GM23338 (cell line): ENCODE measurements at regions not wholly inside any gene's neighbourhood (a gene's known extent, or its start where the extent isn't known, plus 50 kb on each side); places are given as distances from the start of the nearest gene placed in this dataset.

ENCODE experiments used
- ATAC-seq: fragments of 200-7000 bp; cut with Tn5 transposase; 3 replicates; pipeline ENCODE4 v1.9.1; 2020
- DNase-seq: peaks from one replicate; pipeline ENCODE4 v3.0.0-alpha.2; 2015; ENCODE audit warnings: low spot score
- H2AFZ ChIP-seq: fragments of 200-600 bp; sonication (generic); 2 replicates; pipeline ENCODE4 v1.8.0; 2016; ENCODE audit warnings: antibody characterized with exemption, mild to moderate bottlenecking, moderate library complexity
- H3F3A ChIP-seq: fragments of 200-600 bp; sonication (generic); replicated peaks from 2 replicates; pipeline ENCODE4 v1.8.0; 2017; ENCODE audit warnings: antibody characterized with exemption, mixed run types, low read depth
- H3K27ac ChIP-seq: fragments of 200-600 bp; sonication (generic); 2 replicates; pipeline ENCODE4 v1.6.1; 2016; ENCODE audit warnings: low read depth
- H3K27me3 ChIP-seq: fragments of 200-600 bp; sonication (generic); 2 replicates; pipeline ENCODE4 v1.8.0; 2016; ENCODE audit warnings: mild to moderate bottlenecking, mixed run types, moderate library complexity; ENCODE audit not compliant: insufficient read depth
- H3K36me3 ChIP-seq: fragments of 200-600 bp; sonication (generic); 2 replicates; pipeline ENCODE4 v1.8.0; 2016; ENCODE audit warnings: mild to moderate bottlenecking; ENCODE audit not compliant: insufficient read depth
- H3K4me1 ChIP-seq: fragments of 200-600 bp; sonication (generic); 2 replicates; pipeline ENCODE4 v1.8.0; 2016; ENCODE audit warnings: mild to moderate bottlenecking, moderate library complexity; ENCODE audit not compliant: insufficient read depth
- H3K4me2 ChIP-seq: fragments of 200-600 bp; sonication (generic); 2 replicates; pipeline ENCODE4 v1.7.1; 2017; ENCODE audit warnings: mixed run types
- H3K4me3 ChIP-seq: fragments of 200-600 bp; sonication (generic); 2 replicates; pipeline ENCODE4 v1.6.1; 2016; ENCODE audit warnings: mixed run types
- H3K79me2 ChIP-seq: fragments of 200-600 bp; sonication (generic); replicated peaks from 2 replicates; pipeline ENCODE4 v1.8.0; 2017; ENCODE audit warnings: mild to moderate bottlenecking; ENCODE audit not compliant: insufficient read depth
- H3K9me2 ChIP-seq: fragments of 200-600 bp; sonication (generic); 2 replicates; pipeline ENCODE4 v1.8.0; 2017; ENCODE audit not compliant: insufficient read depth
- H4K20me1 ChIP-seq: fragments of 200-600 bp; sonication (generic); replicated peaks from 2 replicates; pipeline ENCODE4 v1.8.0; 2017; ENCODE audit warnings: mild to moderate bottlenecking; ENCODE audit not compliant: insufficient read depth
- H3K27ac Mint-ChIP-seq: 2 replicates; pipeline ENCODE4 v1.8.0; 2020; ENCODE audit warnings: inconsistent platforms, mild to moderate bottlenecking, moderate library complexity, mixed read lengths
- H3K27me3 Mint-ChIP-seq: 3 replicates; pipeline ENCODE4 v1.8.0; 2022; ENCODE audit warnings: low read depth, mild to moderate bottlenecking, moderate library complexity, mixed read lengths, inconsistent platforms; ENCODE audit not compliant: insufficient read depth, poor library complexity
- H3K36me3 Mint-ChIP-seq: 3 replicates; pipeline ENCODE4 v1.8.0; 2021; ENCODE audit warnings: low read depth, mild to moderate bottlenecking, inconsistent platforms, moderate library complexity, mixed read lengths
- H3K4me1 Mint-ChIP-seq: 3 replicates; pipeline ENCODE4 v1.8.0; 2020; ENCODE audit warnings: mild to moderate bottlenecking, inconsistent platforms, mixed read lengths
- H3K4me3 Mint-ChIP-seq: 3 replicates; pipeline ENCODE4 v1.8.0; 2021; ENCODE audit warnings: moderate library complexity, mild to moderate bottlenecking, inconsistent platforms, mixed read lengths
- H3K9me3 Mint-ChIP-seq: 3 replicates; pipeline ENCODE4 v1.8.0; 2020; ENCODE audit warnings: moderate library complexity, mild to moderate bottlenecking, inconsistent platforms, mixed read lengths
- CREB1 ChIP-seq: fragments of 250-450 bp; sonication (Bioruptor Pico); IDR thresholded peaks from 2 replicates; pipeline ENCODE4 v1.5.0; 2020; ENCODE audit warnings: low read depth, mild to moderate bottlenecking, moderate library complexity
- EZH2 ChIP-seq: fragments of 200-600 bp; sonication (generic); IDR thresholded peaks from one replicate; pipeline ENCODE4 v1.8.0; 2017; ENCODE audit warnings: antibody characterized with exemption, mild to moderate bottlenecking, low read depth; ENCODE audit not compliant: unreplicated experiment
- EZH2phosphoT487 ChIP-seq: fragments of 200-600 bp; sonication (generic); IDR thresholded peaks from one replicate; pipeline ENCODE4 v1.8.1; 2018; ENCODE audit warnings: antibody characterized with exemption; ENCODE audit not compliant: unreplicated experiment
- JUNB ChIP-seq: IDR thresholded peaks from one replicate; pipeline ENCODE4 v1.6.1; 2016; ENCODE audit warnings: antibody characterized with exemption; ENCODE audit not compliant: unreplicated experiment
- NANOG ChIP-seq: IDR thresholded peaks from 2 replicates; pipeline ENCODE4 v1.6.1; 2016; ENCODE audit warnings: antibody characterized with exemption, borderline replicate concordance
- POLR2AphosphoS5 ChIP-seq: IDR thresholded peaks from 2 replicates; pipeline ENCODE4 v1.6.1; 2016; ENCODE audit warnings: antibody characterized with exemption, low read depth
- STAT1 ChIP-seq: IDR thresholded peaks from one replicate; pipeline ENCODE4 v1.6.1; 2016; ENCODE audit warnings: antibody characterized with exemption; ENCODE audit not compliant: unreplicated experiment
- ZNF114 ChIP-seq: fragments of 250-450 bp; sonication (Bioruptor Pico); IDR thresholded peaks from 2 replicates; pipeline ENCODE4 v1.5.0; 2020; ENCODE audit warnings: mild to moderate bottlenecking, moderate library complexity
- ZNF331 ChIP-seq: fragments of 250-450 bp; sonication (Bioruptor Pico); IDR thresholded peaks from 2 replicates; pipeline ENCODE4 v1.5.0; 2020; ENCODE audit warnings: low read depth, mild to moderate bottlenecking, moderate library complexity
- TF ChIP-seq, protein P1 (sequence below): IDR thresholded peaks from 2 replicates; pipeline ENCODE4 v1.6.1; 2016; ENCODE audit warnings: antibody characterized with exemption
- TF ChIP-seq, protein P2 (sequence below), 2 experiments: fragments of 200-600 bp in 1 of 2; sonication (generic) in 1 of 2; conservative IDR thresholded peaks; 2 replicates each; pipeline versions ENCODE4 v1.5.1 to v1.6.1; 2016 to 2017; ENCODE audit warnings: antibody characterized with exemption in 2 of 2, low read depth in 2 of 2, mild to moderate bottlenecking in 2 of 2, moderate library complexity in 1 of 2
- TF ChIP-seq, protein P3 (sequence below): fragments of 250-450 bp; sonication (Bioruptor Pico); IDR thresholded peaks from 2 replicates; pipeline ENCODE4 v1.5.0; 2020; ENCODE audit warnings: mild to moderate bottlenecking, moderate library complexity
- TF ChIP-seq, protein P4 (sequence below): IDR thresholded peaks from one replicate; pipeline ENCODE4 v1.6.1; 2018; ENCODE audit warnings: antibody characterized with exemption; ENCODE audit not compliant: unreplicated experiment

DNA sequence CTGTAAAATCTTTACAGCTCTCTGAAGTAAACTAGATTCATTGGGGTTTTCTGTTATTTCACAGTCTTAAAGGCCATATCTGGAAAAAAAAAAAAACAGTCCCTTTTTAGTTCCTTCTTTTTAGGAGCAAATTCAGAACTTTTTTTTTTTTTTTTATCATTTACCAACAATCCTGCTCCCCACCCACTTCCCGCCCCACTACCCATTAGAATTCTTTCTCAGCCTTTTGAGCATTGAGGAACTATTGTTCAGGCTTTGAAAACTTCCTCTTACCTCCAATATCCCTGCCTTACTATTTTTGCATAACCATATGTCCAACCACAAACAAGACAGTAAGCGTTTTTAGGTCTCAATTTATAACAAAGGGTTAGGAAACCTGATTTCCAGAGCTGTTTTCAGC, 330.1 kb downstream of the PLPP3 start:
- H2AFZ ChIP-seq: no peak overlapping the region
- H3K4me1 ChIP-seq: 0 out of 2 replicates have a peak, but pooled peaks cover 2% of the 10 kb centered on the region
- ATAC-seq (no peak), DNase-seq (no peak)
- peaks cover 4% of the 10 kb centered on the region; the same call in 2 of the 3 replicates for H3K9me3 Mint-ChIP-seq
- no peak overlapping the region for H3K4me3 ChIP-seq
- peaks cover 8% of the 10 kb centered on the region; the same call in 1 of the 2 replicates for H3K9me2 ChIP-seq
- no peaks in the 10 kb centered on the region for H3K79me2 ChIP-seq
- no peaks in the 10 kb centered on the region; the same call in 2 of the 3 replicates for H3K36me3 Mint-ChIP-seq
- no peaks in the 10 kb centered on the region for H3F3A ChIP-seq
- no peaks in the 10 kb centered on the region for H3K27me3 ChIP-seq
- TF ChIP-seq ZNF114 (no peak), EZH2 (no peak), POLR2AphosphoS5 (no peak), STAT1 (no peak), CREB1 (no peak), ZNF331 (no peak), JUNB (no peak), EZH2phosphoT487 (no peak), NANOG (no peak)
- TF ChIP-seq, protein P1, sequence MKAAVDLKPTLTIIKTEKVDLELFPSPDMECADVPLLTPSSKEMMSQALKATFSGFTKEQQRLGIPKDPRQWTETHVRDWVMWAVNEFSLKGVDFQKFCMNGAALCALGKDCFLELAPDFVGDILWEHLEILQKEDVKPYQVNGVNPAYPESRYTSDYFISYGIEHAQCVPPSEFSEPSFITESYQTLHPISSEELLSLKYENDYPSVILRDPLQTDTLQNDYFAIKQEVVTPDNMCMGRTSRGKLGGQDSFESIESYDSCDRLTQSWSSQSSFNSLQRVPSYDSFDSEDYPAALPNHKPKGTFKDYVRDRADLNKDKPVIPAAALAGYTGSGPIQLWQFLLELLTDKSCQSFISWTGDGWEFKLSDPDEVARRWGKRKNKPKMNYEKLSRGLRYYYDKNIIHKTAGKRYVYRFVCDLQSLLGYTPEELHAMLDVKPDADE: no peak
- TF ChIP-seq, protein P2, sequence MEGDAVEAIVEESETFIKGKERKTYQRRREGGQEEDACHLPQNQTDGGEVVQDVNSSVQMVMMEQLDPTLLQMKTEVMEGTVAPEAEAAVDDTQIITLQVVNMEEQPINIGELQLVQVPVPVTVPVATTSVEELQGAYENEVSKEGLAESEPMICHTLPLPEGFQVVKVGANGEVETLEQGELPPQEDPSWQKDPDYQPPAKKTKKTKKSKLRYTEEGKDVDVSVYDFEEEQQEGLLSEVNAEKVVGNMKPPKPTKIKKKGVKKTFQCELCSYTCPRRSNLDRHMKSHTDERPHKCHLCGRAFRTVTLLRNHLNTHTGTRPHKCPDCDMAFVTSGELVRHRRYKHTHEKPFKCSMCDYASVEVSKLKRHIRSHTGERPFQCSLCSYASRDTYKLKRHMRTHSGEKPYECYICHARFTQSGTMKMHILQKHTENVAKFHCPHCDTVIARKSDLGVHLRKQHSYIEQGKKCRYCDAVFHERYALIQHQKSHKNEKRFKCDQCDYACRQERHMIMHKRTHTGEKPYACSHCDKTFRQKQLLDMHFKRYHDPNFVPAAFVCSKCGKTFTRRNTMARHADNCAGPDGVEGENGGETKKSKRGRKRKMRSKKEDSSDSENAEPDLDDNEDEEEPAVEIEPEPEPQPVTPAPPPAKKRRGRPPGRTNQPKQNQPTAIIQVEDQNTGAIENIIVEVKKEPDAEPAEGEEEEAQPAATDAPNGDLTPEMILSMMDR (conservative IDR thresholded peaks at IDR 0.05; ENCODE audit: low read depth in 2 of 2): no peak
- TF ChIP-seq, protein P3, sequence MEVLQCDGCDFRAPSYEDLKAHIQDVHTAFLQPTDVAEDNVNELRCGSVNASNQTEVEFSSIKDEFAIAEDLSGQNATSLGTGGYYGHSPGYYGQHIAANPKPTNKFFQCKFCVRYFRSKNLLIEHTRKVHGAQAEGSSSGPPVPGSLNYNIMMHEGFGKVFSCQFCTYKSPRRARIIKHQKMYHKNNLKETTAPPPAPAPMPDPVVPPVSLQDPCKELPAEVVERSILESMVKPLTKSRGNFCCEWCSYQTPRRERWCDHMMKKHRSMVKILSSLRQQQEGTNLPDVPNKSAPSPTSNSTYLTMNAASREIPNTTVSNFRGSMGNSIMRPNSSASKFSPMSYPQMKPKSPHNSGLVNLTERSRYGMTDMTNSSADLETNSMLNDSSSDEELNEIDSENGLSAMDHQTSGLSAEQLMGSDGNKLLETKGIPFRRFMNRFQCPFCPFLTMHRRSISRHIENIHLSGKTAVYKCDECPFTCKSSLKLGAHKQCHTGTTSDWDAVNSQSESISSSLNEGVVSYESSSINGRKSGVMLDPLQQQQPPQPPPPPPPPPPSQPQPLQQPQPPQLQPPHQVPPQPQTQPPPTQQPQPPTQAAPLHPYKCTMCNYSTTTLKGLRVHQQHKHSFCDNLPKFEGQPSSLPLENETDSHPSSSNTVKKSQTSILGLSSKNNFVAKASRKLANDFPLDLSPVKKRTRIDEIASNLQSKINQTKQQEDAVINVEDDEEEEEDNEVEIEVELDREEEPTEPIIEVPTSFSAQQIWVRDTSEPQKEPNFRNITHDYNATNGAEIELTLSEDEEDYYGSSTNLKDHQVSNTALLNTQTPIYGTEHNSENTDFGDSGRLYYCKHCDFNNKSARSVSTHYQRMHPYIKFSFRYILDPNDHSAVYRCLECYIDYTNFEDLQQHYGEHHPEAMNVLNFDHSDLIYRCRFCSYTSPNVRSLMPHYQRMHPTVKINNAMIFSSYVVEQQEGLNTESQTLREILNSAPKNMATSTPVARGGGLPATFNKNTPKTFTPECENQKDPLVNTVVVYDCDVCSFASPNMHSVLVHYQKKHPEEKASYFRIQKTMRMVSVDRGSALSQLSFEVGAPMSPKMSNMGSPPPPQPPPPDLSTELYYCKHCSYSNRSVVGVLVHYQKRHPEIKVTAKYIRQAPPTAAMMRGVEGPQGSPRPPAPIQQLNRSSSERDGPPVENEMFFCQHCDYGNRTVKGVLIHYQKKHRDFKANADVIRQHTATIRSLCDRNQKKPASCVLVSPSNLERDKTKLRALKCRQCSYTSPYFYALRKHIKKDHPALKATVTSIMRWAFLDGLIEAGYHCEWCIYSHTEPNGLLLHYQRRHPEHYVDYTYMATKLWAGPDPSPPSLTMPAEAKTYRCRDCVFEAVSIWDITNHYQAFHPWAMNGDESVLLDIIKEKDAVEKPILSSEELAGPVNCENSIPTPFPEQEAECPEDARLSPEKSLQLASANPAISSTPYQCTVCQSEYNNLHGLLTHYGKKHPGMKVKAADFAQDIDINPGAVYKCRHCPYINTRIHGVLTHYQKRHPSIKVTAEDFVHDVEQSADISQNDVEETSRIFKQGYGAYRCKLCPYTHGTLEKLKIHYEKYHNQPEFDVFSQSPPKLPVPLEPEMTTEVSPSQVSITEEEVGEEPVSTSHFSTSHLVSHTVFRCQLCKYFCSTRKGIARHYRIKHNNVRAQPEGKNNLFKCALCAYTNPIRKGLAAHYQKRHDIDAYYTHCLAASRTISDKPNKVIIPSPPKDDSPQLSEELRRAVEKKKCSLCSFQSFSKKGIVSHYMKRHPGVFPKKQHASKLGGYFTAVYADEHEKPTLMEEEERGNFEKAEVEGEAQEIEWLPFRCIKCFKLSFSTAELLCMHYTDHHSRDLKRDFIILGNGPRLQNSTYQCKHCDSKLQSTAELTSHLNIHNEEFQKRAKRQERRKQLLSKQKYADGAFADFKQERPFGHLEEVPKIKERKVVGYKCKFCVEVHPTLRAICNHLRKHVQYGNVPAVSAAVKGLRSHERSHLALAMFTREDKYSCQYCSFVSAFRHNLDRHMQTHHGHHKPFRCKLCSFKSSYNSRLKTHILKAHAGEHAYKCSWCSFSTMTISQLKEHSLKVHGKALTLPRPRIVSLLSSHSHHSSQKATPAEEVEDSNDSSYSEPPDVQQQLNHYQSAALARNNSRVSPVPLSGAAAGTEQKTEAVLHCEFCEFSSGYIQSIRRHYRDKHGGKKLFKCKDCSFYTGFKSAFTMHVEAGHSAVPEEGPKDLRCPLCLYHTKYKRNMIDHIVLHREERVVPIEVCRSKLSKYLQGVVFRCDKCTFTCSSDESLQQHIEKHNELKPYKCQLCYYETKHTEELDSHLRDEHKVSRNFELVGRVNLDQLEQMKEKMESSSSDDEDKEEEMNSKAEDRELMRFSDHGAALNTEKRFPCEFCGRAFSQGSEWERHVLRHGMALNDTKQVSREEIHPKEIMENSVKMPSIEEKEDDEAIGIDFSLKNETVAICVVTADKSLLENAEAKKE (CRISPR knock-in tag): no peak
- TF ChIP-seq, protein P4, sequence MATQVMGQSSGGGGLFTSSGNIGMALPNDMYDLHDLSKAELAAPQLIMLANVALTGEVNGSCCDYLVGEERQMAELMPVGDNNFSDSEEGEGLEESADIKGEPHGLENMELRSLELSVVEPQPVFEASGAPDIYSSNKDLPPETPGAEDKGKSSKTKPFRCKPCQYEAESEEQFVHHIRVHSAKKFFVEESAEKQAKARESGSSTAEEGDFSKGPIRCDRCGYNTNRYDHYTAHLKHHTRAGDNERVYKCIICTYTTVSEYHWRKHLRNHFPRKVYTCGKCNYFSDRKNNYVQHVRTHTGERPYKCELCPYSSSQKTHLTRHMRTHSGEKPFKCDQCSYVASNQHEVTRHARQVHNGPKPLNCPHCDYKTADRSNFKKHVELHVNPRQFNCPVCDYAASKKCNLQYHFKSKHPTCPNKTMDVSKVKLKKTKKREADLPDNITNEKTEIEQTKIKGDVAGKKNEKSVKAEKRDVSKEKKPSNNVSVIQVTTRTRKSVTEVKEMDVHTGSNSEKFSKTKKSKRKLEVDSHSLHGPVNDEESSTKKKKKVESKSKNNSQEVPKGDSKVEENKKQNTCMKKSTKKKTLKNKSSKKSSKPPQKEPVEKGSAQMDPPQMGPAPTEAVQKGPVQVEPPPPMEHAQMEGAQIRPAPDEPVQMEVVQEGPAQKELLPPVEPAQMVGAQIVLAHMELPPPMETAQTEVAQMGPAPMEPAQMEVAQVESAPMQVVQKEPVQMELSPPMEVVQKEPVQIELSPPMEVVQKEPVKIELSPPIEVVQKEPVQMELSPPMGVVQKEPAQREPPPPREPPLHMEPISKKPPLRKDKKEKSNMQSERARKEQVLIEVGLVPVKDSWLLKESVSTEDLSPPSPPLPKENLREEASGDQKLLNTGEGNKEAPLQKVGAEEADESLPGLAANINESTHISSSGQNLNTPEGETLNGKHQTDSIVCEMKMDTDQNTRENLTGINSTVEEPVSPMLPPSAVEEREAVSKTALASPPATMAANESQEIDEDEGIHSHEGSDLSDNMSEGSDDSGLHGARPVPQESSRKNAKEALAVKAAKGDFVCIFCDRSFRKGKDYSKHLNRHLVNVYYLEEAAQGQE: no peak
- no peaks in the 10 kb centered on the region for H3K27me3 Mint-ChIP-seq
- H3K27ac Mint-ChIP-seq: peak overlapping the region; percentile 37; the same call in 1 of the 2 replicates
- no peak overlapping the region for H3K4me2 ChIP-seq
- peaks cover 6% of the 10 kb centered on the region; the same call in 2 of the 3 replicates for H3K4me1 Mint-ChIP-seq
- H4K20me1 ChIP-seq: no peaks in the 10 kb centered on the region
- no peaks in the 10 kb centered on the region for H3K36me3 ChIP-seq
- no peak overlapping the region for H3K4me3 Mint-ChIP-seq
- no peak overlapping the region for H3K27ac ChIP-seq
